ENCODE measurements at regions not wholly inside any gene's neighbourhood (a gene's known extent, or its start where the extent isn't known, plus 50 kb on each side); places are given as distances from the start of the nearest gene placed in this dataset.
"Not testable (repeated sequence)": the region's sequence is repeated elsewhere in the genome, so short reads cannot be mapped to it uniquely, and the experiment has no call there.

DNA sequence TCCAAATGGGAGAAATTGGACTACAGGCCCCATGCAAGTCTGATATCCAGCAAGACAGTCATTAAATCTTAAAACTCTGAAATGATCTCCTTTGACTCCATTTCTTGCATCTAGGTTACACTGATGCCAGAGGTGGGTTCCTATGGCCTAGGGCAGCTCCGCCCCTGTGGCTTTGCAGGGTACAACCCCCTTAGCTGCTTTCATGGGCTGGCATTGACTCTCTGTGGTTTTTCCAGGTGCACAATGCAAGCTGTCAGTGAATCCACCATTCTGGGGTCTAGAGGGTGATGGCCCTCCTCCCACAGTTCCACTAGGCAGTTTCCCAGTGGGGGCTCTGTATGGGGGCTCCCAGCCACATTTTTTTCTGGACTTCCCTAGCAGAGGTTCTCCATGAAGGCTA, 228.5 kb upstream of the ADAMTS3 start:
- no peak for DNase-seq (ENCODE audit: extremely low read depth, low read depth, low spot score)

DNA sequence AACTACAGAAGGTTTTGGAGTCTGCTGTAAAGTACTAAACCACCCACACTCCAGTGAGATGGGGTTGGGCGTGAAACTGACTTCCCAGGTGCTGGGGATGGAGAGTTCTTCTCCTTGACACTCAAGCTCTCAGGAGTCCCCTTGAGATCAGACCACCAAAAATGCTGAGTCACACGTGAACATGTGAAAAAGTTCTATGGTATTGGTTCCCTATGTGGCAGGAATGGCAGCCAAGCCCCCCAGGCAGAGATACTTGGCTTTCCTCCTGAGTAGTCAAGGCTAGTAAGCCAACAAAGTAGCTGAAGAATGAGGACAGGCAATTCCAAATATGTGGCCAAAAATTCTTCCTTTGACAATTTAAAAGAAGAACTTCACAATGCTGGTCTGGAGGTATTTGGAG, 222.0 kb upstream of the ADAMTS3 start:
- DNase-seq (ENCODE audit: extremely low read depth, low read depth, low spot score): no peak

GRCh38 chr4:72786401-72786990, 217.5 kb upstream of the ADAMTS3 start:
- DNase-seq (ENCODE audit: extremely low read depth, low read depth, low spot score): no peak

- DNase-seq (ENCODE audit: extremely low read depth, low read depth, low spot score): no peak
Measured at GRCh38 chr4:72779241-72779640, 210.2 kb upstream of the ADAMTS3 start.

GRCh38 chr4:72777436-72777835, 208.4 kb upstream of the ADAMTS3 start:
- no peak for DNase-seq (ENCODE audit: extremely low read depth, low read depth, low spot score)

DNA sequence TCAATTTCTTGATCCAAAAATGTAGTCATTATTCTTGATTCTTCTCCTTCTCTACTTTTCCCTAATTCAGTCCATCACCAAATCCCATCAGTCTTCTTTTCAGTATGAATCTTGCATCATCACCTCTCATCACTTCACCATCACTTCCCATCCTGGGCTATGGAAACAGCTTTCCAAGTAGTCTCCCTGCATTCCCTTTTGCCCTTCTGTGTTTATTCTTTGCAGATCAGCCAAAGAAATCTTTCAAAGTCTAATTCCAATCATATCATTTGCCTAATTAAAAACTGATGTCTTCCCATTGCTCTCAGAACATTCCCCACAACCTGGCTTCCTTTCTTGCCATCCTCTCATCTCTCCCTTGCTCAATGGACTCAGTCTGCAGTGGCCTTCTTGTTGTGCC, 201.7 kb upstream of the ADAMTS3 start:
- DNase-seq (ENCODE audit: extremely low read depth, low read depth, low spot score): no peak

DNA sequence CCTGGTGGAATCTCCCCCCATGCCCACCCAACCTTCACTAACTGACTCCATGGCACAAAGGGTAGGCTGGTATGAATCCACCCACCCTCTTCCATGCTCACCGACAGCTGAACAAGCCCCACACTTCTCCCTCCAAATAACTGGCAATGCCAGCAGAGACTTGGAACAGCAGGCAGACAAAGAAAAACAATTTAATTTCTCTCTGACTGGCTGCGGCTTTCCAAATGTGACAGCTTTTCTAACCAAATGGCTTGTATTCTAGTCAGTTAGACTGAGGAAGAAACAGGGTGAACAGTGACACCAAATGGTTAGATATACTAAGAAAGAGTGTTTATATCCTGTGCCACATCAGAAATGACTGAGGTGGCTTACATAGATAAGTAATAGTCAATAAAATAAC, 199.3 kb upstream of the ADAMTS3 start:
- no peak for DNase-seq (ENCODE audit: extremely low read depth, low read depth, low spot score)

DNA sequence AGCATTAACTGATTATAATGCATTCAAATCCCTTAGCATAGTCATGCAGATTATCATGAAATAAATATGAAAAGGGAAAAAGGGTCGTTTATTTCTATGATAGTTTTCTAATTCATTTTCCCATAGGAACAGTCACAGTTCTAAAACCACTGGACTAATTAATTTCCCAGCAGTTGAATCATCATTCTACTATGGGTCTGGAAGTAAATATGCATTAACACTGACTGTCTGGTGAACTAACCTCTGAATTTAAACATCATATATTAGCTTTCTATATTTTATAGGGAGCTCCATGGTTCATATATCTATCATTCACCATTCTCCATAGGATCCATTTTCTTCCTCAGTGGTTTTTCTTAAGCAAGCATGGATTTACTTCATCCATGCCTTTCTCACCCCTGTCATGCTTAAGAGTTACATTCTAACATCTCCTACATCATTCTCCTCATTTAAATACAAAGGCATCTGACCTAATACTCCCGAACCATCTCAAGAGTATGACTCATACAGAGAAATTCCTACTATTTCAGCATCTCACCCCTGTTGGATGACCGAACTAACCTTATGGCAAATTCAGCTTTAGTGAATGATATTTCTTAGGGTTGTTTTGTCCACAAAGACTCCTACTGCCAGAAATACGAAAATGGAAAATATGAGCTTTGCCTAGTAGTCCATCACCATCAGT, 198.7 kb upstream of the ADAMTS3 start:
- DNase-seq (ENCODE audit: extremely low read depth, low read depth, low spot score): no peak

GRCh38 chr4:72765788-72766187, 196.8 kb upstream of the ADAMTS3 start:
- not testable (repeated sequence) for DNase-seq (ENCODE audit: extremely low read depth, low read depth, low spot score)

- no peak for DNase-seq (ENCODE audit: extremely low read depth, low read depth, low spot score)
Measured at GRCh38 chr4:72761368-72762038, 192.5 kb upstream of the ADAMTS3 start.

DNA sequence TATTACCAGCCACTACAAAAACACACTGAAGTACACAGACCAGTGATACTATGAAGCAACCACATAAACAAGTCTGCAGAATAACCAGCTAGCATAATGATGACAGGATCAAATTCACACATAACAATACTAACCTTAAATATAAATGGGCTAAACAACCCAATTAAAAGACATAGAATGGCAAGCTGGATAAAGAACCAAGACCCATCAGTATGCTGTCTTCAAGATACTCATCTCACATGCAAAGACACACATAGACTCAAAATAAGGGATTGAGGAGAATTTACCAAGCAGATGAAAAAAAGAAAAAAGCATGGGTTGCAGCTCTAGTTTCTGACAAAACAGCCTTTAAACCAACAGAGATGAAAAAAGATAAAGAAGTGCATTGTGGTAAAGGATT, 184.4 kb upstream of the ADAMTS3 start:
- not testable (repeated sequence) for DNase-seq (ENCODE audit: extremely low read depth, low read depth, low spot score)

DNA sequence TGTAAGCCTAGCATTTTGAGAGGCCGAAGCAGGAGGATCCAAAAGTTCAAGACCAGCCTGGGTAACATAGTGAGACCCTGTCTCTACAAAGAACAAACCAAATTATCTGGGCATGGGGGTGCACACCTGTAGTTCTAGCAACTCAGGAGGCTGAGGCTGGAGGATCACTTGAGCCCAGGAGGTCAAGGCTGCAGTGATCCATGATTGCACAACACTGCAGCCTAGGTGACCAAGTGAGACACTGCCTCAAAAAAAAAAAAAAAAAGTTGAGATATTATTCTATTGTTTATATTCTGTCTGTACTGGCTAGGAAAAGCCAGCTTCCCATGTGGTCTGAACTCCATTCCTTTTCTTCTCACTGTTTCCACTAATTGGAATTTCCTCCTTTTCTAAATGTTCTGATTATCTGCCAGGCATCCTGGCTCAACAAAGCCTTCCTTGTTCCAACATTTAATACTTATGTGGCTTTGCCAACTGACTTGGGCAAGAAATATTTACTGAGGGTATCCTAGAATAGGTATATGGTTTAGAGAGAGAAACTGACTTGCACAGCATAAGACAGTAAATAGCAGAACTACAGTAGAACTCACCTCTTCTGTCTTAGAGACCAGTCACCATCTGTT, 175.2 kb upstream of the ADAMTS3 start:
- no peak for DNase-seq (ENCODE audit: extremely low read depth, low read depth, low spot score)

GRCh38 chr4:72743078-72743477, 174.1 kb upstream of the ADAMTS3 start:
- DNase-seq (ENCODE audit: extremely low read depth, low read depth, low spot score): no peak

DNA sequence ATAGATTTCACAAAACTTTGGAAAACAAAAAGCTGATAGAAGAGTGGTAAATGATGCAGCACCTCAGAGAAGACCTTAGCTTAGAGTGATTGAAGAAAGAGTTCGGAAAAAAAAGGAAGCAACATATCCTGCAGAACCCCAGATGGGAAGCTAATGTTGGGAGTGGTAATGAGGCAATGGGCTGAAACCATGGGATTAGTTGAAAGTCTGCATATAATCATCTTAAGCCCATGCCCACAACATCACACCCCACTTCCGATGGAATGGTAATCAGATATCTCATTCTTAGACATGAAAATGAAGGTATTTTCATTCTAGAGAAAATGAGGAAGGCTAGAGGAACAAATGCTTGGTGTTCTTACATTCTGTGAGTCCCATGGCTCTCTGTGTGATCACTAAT, 146.3 kb upstream of the ADAMTS3 start:
- no peak for DNase-seq (ENCODE audit: extremely low read depth, low read depth, low spot score)

DNA sequence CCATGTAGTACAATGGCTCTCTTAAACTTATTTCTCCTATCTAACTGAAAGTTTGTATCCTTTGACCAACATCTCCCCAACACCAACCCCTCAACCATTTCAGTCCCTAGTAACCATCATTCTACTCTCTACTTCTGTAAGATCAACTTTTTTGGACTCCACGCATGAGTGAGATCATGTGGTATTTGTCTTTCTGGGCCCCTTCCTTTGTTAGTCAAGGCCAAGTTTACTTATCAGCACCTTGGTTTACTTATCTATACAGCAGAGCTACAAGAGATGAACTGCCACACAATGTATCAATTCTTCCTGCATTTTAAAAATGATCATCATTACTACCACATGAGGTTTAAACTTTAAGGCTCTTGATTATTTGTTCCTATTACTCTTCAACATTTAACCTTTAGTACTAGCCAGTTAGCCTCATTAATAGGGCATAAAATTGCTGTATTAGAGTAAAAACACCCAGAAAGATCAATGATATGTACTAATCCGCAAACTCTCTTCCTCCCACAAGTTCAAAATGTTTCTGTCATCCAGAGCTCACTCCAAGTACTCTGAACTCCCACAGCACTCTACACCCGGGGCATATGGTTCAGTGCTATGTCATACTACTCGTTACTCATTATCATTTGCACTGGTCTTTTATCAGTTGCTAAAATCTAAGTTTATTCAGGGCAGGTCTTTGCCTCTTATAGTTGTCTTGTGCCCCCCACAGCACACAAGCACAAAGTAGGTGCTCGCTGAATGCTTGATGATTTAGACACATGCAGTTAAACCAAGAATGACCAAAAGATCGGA, 145.7 kb upstream of the ADAMTS3 start:
- no peak for DNase-seq (ENCODE audit: extremely low read depth, low read depth, low spot score)

DNA sequence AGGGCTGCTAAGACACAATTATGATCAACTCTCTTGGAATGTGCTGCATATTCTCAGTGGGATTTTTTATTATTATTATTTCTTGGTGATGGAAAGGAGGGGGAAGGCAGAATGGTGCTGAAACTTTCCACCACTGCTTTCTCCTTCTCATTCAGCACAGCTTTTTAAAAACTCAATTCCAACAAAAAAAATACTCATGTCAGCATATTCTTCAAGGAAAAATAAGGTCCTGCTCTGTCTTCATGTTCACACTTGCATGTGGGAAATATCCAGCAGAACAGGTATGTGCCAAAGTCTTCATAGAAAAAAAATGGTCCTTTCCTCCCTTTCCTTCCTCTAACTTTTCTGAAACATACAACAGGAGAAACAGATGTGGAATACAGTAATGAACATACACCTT, 144.0 kb upstream of the ADAMTS3 start:
- DNase-seq (ENCODE audit: extremely low read depth, low read depth, low spot score): no peak

DNA sequence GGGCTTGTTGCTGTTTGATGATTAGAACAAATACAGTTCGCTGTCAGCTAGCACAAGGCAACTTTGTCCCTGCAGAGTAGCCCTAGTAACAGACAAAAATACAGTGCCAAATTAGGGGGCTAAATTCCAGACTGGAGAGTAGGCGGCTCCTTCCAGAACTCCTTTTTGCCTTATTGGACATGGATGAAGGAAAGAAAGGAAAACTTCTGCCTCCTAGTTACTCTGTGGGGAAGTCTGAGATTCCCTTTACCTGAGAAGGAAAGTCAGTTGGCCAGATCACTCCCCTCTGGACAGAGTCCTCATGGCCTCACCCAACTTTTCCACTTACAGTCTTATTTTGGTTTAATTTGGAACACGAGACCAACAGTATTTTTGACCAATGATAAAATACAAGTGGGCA, 140.5 kb upstream of the ADAMTS3 start:
- no peak for DNase-seq (ENCODE audit: extremely low read depth, low read depth, low spot score)

GRCh38 chr4:72706684-72707083, 137.7 kb upstream of the ADAMTS3 start:
- no peak for DNase-seq (ENCODE audit: extremely low read depth, low read depth, low spot score)

- not testable (repeated sequence) for DNase-seq (ENCODE audit: extremely low read depth, low read depth, low spot score)
Measured at GRCh38 chr4:72704925-72705640, 136.1 kb upstream of the ADAMTS3 start.

- no peak for DNase-seq (ENCODE audit: extremely low read depth, low read depth, low spot score)
Measured at GRCh38 chr4:72702948-72703347, 133.9 kb upstream of the ADAMTS3 start.

Measured in glomerular endothelial cell (primary cell).